Small intestine (tissue), 7 donors: ENCODE measurements at regions not wholly inside any gene's neighbourhood (a gene's known extent, or its start where the extent isn't known, plus 50 kb on each side); places are given as distances from the start of the nearest gene placed in this dataset.
A peak's percentile ranks its signal among the peaks of the same experiment; 100 is the strongest.

Source experiments
- DNase-seq, 2 donors: peaks; one replicate each; pipeline versions ENCODE4 v3.0.0 to v3.0.0-alpha.2; 2013
- FAIRE-seq: peaks from 2 replicates; lab custom pipeline; 2012; peaks lifted over from hg19 to GRCh38; lab: Jason Lieb, UNC
- H3K27ac ChIP-seq, 3 donors: one replicate each; pipeline ENCODE4 v1.5.1; 2013; ENCODE audit warnings: low read length in 2 of 3, mild to moderate bottlenecking in 2 of 3, control low read depth in 1 of 3, inconsistent platforms in 1 of 3, low read depth in 1 of 3, moderate library complexity in 1 of 3
- H3K27me3 ChIP-seq, 3 donors: one replicate each; pipeline ENCODE4 v1.6.1; 2013; ENCODE audit warnings: low read length in 3 of 3, inconsistent platforms in 1 of 3; ENCODE audit not compliant: control insufficient read depth in 3 of 3, insufficient read depth in 3 of 3
- H3K36me3 ChIP-seq, 3 donors: one replicate each; pipeline ENCODE4 v1.6.1; 2013; ENCODE audit warnings: low read length in 3 of 3, inconsistent platforms in 1 of 3, low read depth in 1 of 3, mild to moderate bottlenecking in 1 of 3, moderate library complexity in 1 of 3; ENCODE audit not compliant: control insufficient read depth in 3 of 3, insufficient read depth in 2 of 3
- H3K4me1 ChIP-seq, 3 donors: one replicate each; pipeline ENCODE4 v1.6.1; 2013; ENCODE audit warnings: low read length in 2 of 3, inconsistent platforms in 1 of 3, low read depth in 1 of 3, mild to moderate bottlenecking in 1 of 3, moderate library complexity in 1 of 3; ENCODE audit not compliant: control insufficient read depth in 3 of 3, insufficient read depth in 2 of 3
- H3K4me3 ChIP-seq, 3 donors: one replicate each; pipeline ENCODE4 v1.5.1; 2013; ENCODE audit warnings: low read length in 3 of 3, control low read depth in 1 of 3, inconsistent platforms in 1 of 3, low read depth in 1 of 3, mild to moderate bottlenecking in 1 of 3, moderate library complexity in 1 of 3
- H3K9me3 ChIP-seq, 2 donors: one replicate each; pipeline ENCODE4 v1.6.1; 2013; ENCODE audit warnings: low read depth in 1 of 2, low read length in 1 of 2; ENCODE audit not compliant: control insufficient read depth in 2 of 2, insufficient read depth in 1 of 2
- WGBS, 3 donors: extraction: QIAGEN DNeasy Blood & Tissue Kit; methylation state at CpG; one replicate each; pipeline ENCODE4 v1.1.7; 2013; 5-methylcytosine and 5-hydroxymethylcytosine counted together
- donor health status: healthy with polysubstance abuse.
- donor health status: control.
- donor health status: control.
- donor health status: Bipolar disorder and iron deficiency.
- donor health status: healthy.

- Histone ChIP-seq H3K36me3 (no peaks in the 10 kb centered on the region), H3K9me3 (peaks cover 0 to 4% of the 10 kb centered on the region in 2 donors), H3K27me3 (peaks cover 0 to 16% (median 14%) of the 10 kb centered on the region in 3 donors), H3K4me1 (no peaks in the 10 kb centered on the region), H3K4me3 (no peak overlapping the region), H3K27ac (no peak overlapping the region)
- DNase-seq (no peak), FAIRE-seq (no peak)
- 17 to 31% (median 27%) methylated on average over 13 of the region's 13 CpGs for WGBS, 3 donors
Measured at GRCh38 chr3:43923104-43923882, 232.6 kb downstream of the ABHD5 start.

- Histone ChIP-seq H3K27ac (no peak overlapping the region), H3K36me3 (no peaks in the 10 kb centered on the region), H3K4me3 (no peak overlapping the region), H3K4me1 (no peaks in the 10 kb centered on the region), H3K27me3 (peaks cover 0 to 16% (median 16%) of the 10 kb centered on the region in 3 donors), H3K9me3 (peaks cover 0 to 4% of the 10 kb centered on the region in 2 donors)
- DNase-seq (no peak), FAIRE-seq (no peak)
- 63 to 67% (median 65%) methylated on average over 5 of the region's 5 CpGs for WGBS, 3 donors
Measured at GRCh38 chr3:43926055-43926454, 235.3 kb downstream of the ABHD5 start.

GRCh38 chr3:43932921-43933320 is 242.2 kb downstream of the ABHD5 start:
- H3K4me1 ChIP-seq, result no peaks in the 10 kb centered on the region
- DNase-seq, result no peak
- 60 to 74% (median 70%) methylated on average over 3 of the region's 3 CpGs for WGBS, 3 donors
- no peak overlapping the region for H3K27ac ChIP-seq
- H3K36me3 ChIP-seq, result no peaks in the 10 kb centered on the region
- FAIRE-seq, result no peak
- no peaks in the 10 kb centered on the region for H3K9me3 ChIP-seq
- H3K4me3 ChIP-seq, result no peak overlapping the region
- H3K27me3 ChIP-seq, result peaks cover 0 to 3% (median 3%) of the 10 kb centered on the region in 3 donors

GRCh38 chr3:43948013-43948412 is 257.3 kb downstream of the ABHD5 start:
- Histone ChIP-seq H3K4me1 (peaks cover 0 to 4% (median 0%) of the 10 kb centered on the region in 3 donors), H3K27ac (no peak overlapping the region), H3K27me3 (peaks cover 0 to 5% (median 2%) of the 10 kb centered on the region in 3 donors), H3K36me3 (no peaks in the 10 kb centered on the region), H3K4me3 (no peak overlapping the region), H3K9me3 (no peaks in the 10 kb centered on the region)
- 78 to 90% (median 84%) methylated on average over 5 of the region's 5 CpGs for WGBS, 3 donors
- FAIRE-seq (no peak), DNase-seq (no peak)

GRCh38 chr3:43949594-43949993 is 258.9 kb downstream of the ABHD5 start:
- DNase-seq, result no peak
- 73 to 83% (median 76%) methylated on average over 6 of the region's 6 CpGs for WGBS, 3 donors
- H3K27ac ChIP-seq, result no peak overlapping the region
- FAIRE-seq, result no peak
- no peaks in the 10 kb centered on the region for H3K9me3 ChIP-seq
- peaks cover 0 to 15% (median 2%) of the 10 kb centered on the region in 3 donors for H3K4me1 ChIP-seq
- H3K36me3 ChIP-seq, result no peaks in the 10 kb centered on the region
- H3K27me3 ChIP-seq, result peaks cover 0 to 5% (median 5%) of the 10 kb centered on the region in 3 donors
- no peak overlapping the region for H3K4me3 ChIP-seq

GRCh38 chr3:43950775-43951174 is 260.0 kb downstream of the ABHD5 start:
- 20 to 39% (median 28%) methylated on average over 4 of the region's 4 CpGs for WGBS, 3 donors
- Histone ChIP-seq H3K4me1 (peaks cover 0 to 15% (median 2%) of the 10 kb centered on the region in 3 donors), H3K4me3 (no peak overlapping the region), H3K36me3 (no peaks in the 10 kb centered on the region), H3K27me3 (peaks cover 0 to 5% (median 5%) of the 10 kb centered on the region in 3 donors), H3K27ac (no peak overlapping the region), H3K9me3 (no peaks in the 10 kb centered on the region)
- FAIRE-seq (no peak), DNase-seq (no peak)

GRCh38 chr3:43951813-43952212 is 261.1 kb downstream of the ABHD5 start:
- Histone ChIP-seq H3K9me3 (no peaks in the 10 kb centered on the region), H3K36me3 (no peaks in the 10 kb centered on the region), H3K4me3 (no peak overlapping the region), H3K4me1 (peaks cover 0 to 17% (median 2%) of the 10 kb centered on the region in 3 donors), H3K27ac (no peak overlapping the region), H3K27me3 (peaks cover 0 to 5% (median 5%) of the 10 kb centered on the region in 3 donors)
- FAIRE-seq, result no peak
- peak in 1 of 2 donors; percentile 10 for DNase-seq
- 18 to 61% (median 34%) methylated on average over 4 of the region's 4 CpGs for WGBS, 3 donors

- no peaks in the 10 kb centered on the region for H3K9me3 ChIP-seq
- WGBS, 3 donors, result 50 to 66% (median 65%) methylated on average over 10 of the region's 10 CpGs
- no peak overlapping the region for H3K4me3 ChIP-seq
Measured at GRCh38 chr3:43953380-43953779, 262.6 kb downstream of the ABHD5 start.

More at GRCh38 chr3:43953380-43953779, 262.6 kb downstream of the ABHD5 start:
- FAIRE-seq (no peak), DNase-seq (no peak)
- no peaks in the 10 kb centered on the region for H3K36me3 ChIP-seq
- peaks cover 0 to 22% (median 2%) of the 10 kb centered on the region in 3 donors for H3K4me1 ChIP-seq
- H3K27me3 ChIP-seq, result peaks cover 0 to 9% (median 5%) of the 10 kb centered on the region in 3 donors
- H3K27ac ChIP-seq, result peak overlapping the region in 1 of 3 donors; percentile 27
